ENCODE measurements at regions not wholly inside any gene's neighbourhood (a gene's known extent, or its start where the extent isn't known, plus 50 kb on each side); places are given as distances from the start of the nearest gene placed in this dataset.

DNA sequence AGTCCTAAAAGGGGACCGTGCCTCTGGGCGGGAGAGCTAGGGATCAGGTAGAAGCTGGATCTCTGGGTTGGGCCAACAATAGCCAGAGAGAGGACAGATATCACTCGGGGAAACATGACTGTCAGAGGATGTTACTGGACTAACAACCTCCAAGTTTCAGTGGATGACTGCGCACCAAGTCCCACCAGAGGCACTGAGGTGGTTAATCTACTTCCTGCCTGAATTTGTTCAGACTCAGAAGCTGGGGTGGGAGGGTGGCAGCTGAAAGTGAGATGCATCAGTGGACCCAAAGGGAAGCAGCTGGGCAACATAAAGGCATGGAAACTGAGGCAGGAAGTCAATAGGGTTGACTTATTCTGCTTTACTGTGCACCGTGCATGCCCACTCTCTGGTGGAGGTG, 130.1 kb upstream of the SLC44A1 start:
- no peak overlapping the region for H2AFZ ChIP-seq (ENCODE audit: low read depth, low read length)
- TF ChIP-seq SMC3 (conservative IDR thresholded peaks at IDR 0.05; ENCODE audit: poor library complexity): no peak
- no peak for TF ChIP-seq EZH2 (IDR thresholded peaks at IDR 0.05; ENCODE audit: borderline replicate concordance, insufficient read depth, low read length, poor library complexity, severe bottlenecking)
- no peak for TF ChIP-seq TAF1 (IDR thresholded peaks at IDR 0.05; ENCODE audit: low read depth)
- TF ChIP-seq, protein P1, sequence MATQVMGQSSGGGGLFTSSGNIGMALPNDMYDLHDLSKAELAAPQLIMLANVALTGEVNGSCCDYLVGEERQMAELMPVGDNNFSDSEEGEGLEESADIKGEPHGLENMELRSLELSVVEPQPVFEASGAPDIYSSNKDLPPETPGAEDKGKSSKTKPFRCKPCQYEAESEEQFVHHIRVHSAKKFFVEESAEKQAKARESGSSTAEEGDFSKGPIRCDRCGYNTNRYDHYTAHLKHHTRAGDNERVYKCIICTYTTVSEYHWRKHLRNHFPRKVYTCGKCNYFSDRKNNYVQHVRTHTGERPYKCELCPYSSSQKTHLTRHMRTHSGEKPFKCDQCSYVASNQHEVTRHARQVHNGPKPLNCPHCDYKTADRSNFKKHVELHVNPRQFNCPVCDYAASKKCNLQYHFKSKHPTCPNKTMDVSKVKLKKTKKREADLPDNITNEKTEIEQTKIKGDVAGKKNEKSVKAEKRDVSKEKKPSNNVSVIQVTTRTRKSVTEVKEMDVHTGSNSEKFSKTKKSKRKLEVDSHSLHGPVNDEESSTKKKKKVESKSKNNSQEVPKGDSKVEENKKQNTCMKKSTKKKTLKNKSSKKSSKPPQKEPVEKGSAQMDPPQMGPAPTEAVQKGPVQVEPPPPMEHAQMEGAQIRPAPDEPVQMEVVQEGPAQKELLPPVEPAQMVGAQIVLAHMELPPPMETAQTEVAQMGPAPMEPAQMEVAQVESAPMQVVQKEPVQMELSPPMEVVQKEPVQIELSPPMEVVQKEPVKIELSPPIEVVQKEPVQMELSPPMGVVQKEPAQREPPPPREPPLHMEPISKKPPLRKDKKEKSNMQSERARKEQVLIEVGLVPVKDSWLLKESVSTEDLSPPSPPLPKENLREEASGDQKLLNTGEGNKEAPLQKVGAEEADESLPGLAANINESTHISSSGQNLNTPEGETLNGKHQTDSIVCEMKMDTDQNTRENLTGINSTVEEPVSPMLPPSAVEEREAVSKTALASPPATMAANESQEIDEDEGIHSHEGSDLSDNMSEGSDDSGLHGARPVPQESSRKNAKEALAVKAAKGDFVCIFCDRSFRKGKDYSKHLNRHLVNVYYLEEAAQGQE (IDR thresholded peaks at IDR 0.05; ENCODE audit: borderline replicate concordance): no peak
- TF ChIP-seq MXI1 (conservative IDR thresholded peaks at IDR 0.05; ENCODE audit: poor library complexity, severe bottlenecking): no peak
- no peaks in the 10 kb centered on the region for H3F3A ChIP-seq (ENCODE audit: insufficient read depth, low read length, poor library complexity, severe bottlenecking)
- no peaks in the 10 kb centered on the region for H3K9me3 ChIP-seq (ENCODE audit: low read length)
- H3K27ac ChIP-seq (ENCODE audit: low read length): no peak overlapping the region
- H3K27me3 ChIP-seq (ENCODE audit: insufficient read depth, low read depth, low read length): no peaks in the 10 kb centered on the region
- no peaks in the 10 kb centered on the region for H3K79me2 ChIP-seq (replicated peaks; ENCODE audit: insufficient read depth, low read length)
- no peak overlapping the region for H3K9ac ChIP-seq (ENCODE audit: low read length)
- H3K4me3 ChIP-seq (ENCODE audit: low read length): no peak overlapping the region
- no peaks in the 10 kb centered on the region for H3K36me3 ChIP-seq (ENCODE audit: insufficient read depth, low read length)
- H3K4me2 ChIP-seq (ENCODE audit: low read length): no peak overlapping the region
- no peaks in the 10 kb centered on the region for H3K9me2 ChIP-seq (ENCODE audit: insufficient read depth, low read length)
- no peaks in the 10 kb centered on the region for H4K20me1 ChIP-seq (ENCODE audit: insufficient read depth)

GRCh38 chr9:105114964-105115728, 129.3 kb upstream of the SLC44A1 start:
- H3K4me2 ChIP-seq (ENCODE audit: low read length): no peak overlapping the region
- no peaks in the 10 kb centered on the region for H3K79me2 ChIP-seq (replicated peaks; ENCODE audit: insufficient read depth, low read length)
- H3K36me3 ChIP-seq (ENCODE audit: insufficient read depth, low read length): no peaks in the 10 kb centered on the region
- no peaks in the 10 kb centered on the region for H4K20me1 ChIP-seq (ENCODE audit: insufficient read depth)
- no peak for TF ChIP-seq MXI1 (conservative IDR thresholded peaks at IDR 0.05; ENCODE audit: poor library complexity, severe bottlenecking)
- no peak for TF ChIP-seq TAF1 (IDR thresholded peaks at IDR 0.05; ENCODE audit: low read depth)
- no peak for TF ChIP-seq EP300 (conservative IDR thresholded peaks at IDR 0.05; ENCODE audit: poor library complexity, severe bottlenecking)
- TF ChIP-seq, protein P1 (IDR thresholded peaks at IDR 0.05; ENCODE audit: borderline replicate concordance): no peak
- H3K27ac ChIP-seq (ENCODE audit: low read length): no peak overlapping the region
- H3K4me3 ChIP-seq (ENCODE audit: low read length): no peak overlapping the region
- H2AFZ ChIP-seq (ENCODE audit: low read depth, low read length): no peak overlapping the region
- H3K9me3 ChIP-seq (ENCODE audit: low read length): no peaks in the 10 kb centered on the region
- no peaks in the 10 kb centered on the region for H3F3A ChIP-seq (ENCODE audit: insufficient read depth, low read length, poor library complexity, severe bottlenecking)
- no peak overlapping the region for H3K9ac ChIP-seq (ENCODE audit: low read length)
- H3K27me3 ChIP-seq (ENCODE audit: insufficient read depth, low read depth, low read length): no peaks in the 10 kb centered on the region
- no peaks in the 10 kb centered on the region for H3K9me2 ChIP-seq (ENCODE audit: insufficient read depth, low read length)
